HEK293 (cell line): ENCODE measurements at regions not wholly inside any gene's neighbourhood (a gene's known extent, or its start where the extent isn't known, plus 50 kb on each side); places are given as distances from the start of the nearest gene placed in this dataset.
A peak's percentile ranks its signal among the peaks of the same experiment; 100 is the strongest.

Experiments used
- CTCF ChIA-PET: fragments of 350-600 bp; formaldehyde crosslinking; extraction: SDS; loops from one replicate; lab custom pipeline; 2021; ENCODE audit warnings: antibody characterized with exemption; lab: Yijun Ruan, JAX
- POLR2A ChIA-PET: fragments of 300-600 bp; formaldehyde crosslinking; extraction: SDS; loops from one replicate; lab custom pipeline; 2020; ENCODE audit warnings: antibody characterized with exemption, inconsistent platforms; lab: Yijun Ruan, JAX
- H3K27ac ChIP-seq: fragments of 200-500 bp; sonication (Bioruptor generic); 2 replicates; pipeline ENCODE4 v1.5.1; 2014; ENCODE audit warnings: low read depth, low read length, control low read depth, inconsistent platforms; ENCODE audit errors: extremely low read depth
- H3K36me3 ChIP-seq, 2 experiments: fragments of 200-500 bp in 1 of 2; sonication (Bioruptor generic) in 1 of 2; 1 replicate in 1 of 2; 2 replicates in 1 of 2; pipeline ENCODE4 v1.5.1; 2014 to 2017; ENCODE audit warnings: inconsistent platforms in 2 of 2, low read length in 2 of 2; ENCODE audit not compliant: control insufficient read depth in 2 of 2, insufficient read depth in 1 of 2
- H3K4me1 ChIP-seq: fragments of 200-500 bp; sonication (Bioruptor generic); 2 replicates; pipeline ENCODE4 v1.5.1; 2014; ENCODE audit warnings: mild to moderate bottlenecking, low read length, inconsistent platforms; ENCODE audit not compliant: control insufficient read depth, insufficient read depth
- H3K4me3 ChIP-seq: 2 replicates; pipeline ENCODE4 v1.5.1; 2011; ENCODE audit warnings: low read depth, mild to moderate bottlenecking, control low read depth, low read length, moderate library complexity
- H3K9me3 ChIP-seq: fragments of 200-500 bp; sonication (Bioruptor generic); 2 replicates; pipeline ENCODE4 v1.5.1; 2014; ENCODE audit warnings: low read depth, low read length, inconsistent platforms; ENCODE audit not compliant: control insufficient read depth, insufficient read depth
- GLIS1 ChIP-seq: fragments of 450-650 bp; formaldehyde crosslinking; IDR thresholded peaks from 2 replicates; pipeline ENCODE4 v1.5.1; 2016; ENCODE audit warnings: missing biosample characterization, missing genetic modification characterization
- IKZF3 ChIP-seq: fragments of 450-650 bp; IDR thresholded peaks from 2 replicates; pipeline ENCODE4 v1.5.0; 2018; ENCODE audit warnings: missing biosample characterization, mild to moderate bottlenecking, missing genetic modification characterization, moderate library complexity
- KLF16 ChIP-seq: fragments of 450-650 bp; formaldehyde crosslinking; IDR thresholded peaks from 2 replicates; pipeline ENCODE4 v1.5.1; 2017; ENCODE audit warnings: missing biosample characterization, missing genetic modification characterization
- KLF9 ChIP-seq: fragments of 450-650 bp; formaldehyde crosslinking; IDR thresholded peaks from 2 replicates; pipeline ENCODE4 v1.5.1; 2016; ENCODE audit warnings: missing biosample characterization, missing genetic modification characterization, low read depth
- SP3 ChIP-seq: fragments of 450-650 bp; formaldehyde crosslinking; IDR thresholded peaks from 2 replicates; pipeline ENCODE4 v1.5.1; 2016; ENCODE audit warnings: missing biosample characterization, missing genetic modification characterization
- TSHZ1 ChIP-seq: fragments of 450-650 bp; formaldehyde crosslinking; IDR thresholded peaks from 2 replicates; pipeline ENCODE4 v1.5.1; 2016; ENCODE audit warnings: missing biosample characterization, missing genetic modification characterization, borderline replicate concordance
- ZBTB17 ChIP-seq: fragments of 450-650 bp; formaldehyde crosslinking; IDR thresholded peaks from 2 replicates; pipeline ENCODE4 v1.5.1; 2016; ENCODE audit warnings: missing biosample characterization, missing genetic modification characterization
- ZBTB21 ChIP-seq: fragments of 450-650 bp; formaldehyde crosslinking; IDR thresholded peaks from 2 replicates; pipeline ENCODE4 v1.5.1; 2017; ENCODE audit warnings: missing biosample characterization, missing genetic modification characterization
- ZBTB48 ChIP-seq: fragments of 450-650 bp; formaldehyde crosslinking; IDR thresholded peaks from 2 replicates; pipeline ENCODE4 v1.5.1; 2016; ENCODE audit warnings: missing biosample characterization, missing genetic modification characterization
- ZEB2 ChIP-seq: fragments of 450-650 bp; formaldehyde crosslinking; IDR thresholded peaks from 2 replicates; pipeline ENCODE4 v1.5.1; 2016; ENCODE audit warnings: missing biosample characterization, missing genetic modification characterization
- ZIC2 ChIP-seq: fragments of 450-650 bp; formaldehyde crosslinking; IDR thresholded peaks from 2 replicates; pipeline ENCODE4 v1.5.1; 2016; ENCODE audit warnings: missing biosample characterization, missing genetic modification characterization
- ZNF302 ChIP-seq: fragments of 450-650 bp; formaldehyde crosslinking; IDR thresholded peaks from 2 replicates; pipeline ENCODE4 v1.5.1; 2016; ENCODE audit warnings: missing biosample characterization, missing genetic modification characterization, low read depth
- ZNF354C ChIP-seq: fragments of 450-650 bp; formaldehyde crosslinking; IDR thresholded peaks from 2 replicates; pipeline ENCODE4 v1.5.1; 2016; ENCODE audit warnings: missing biosample characterization, missing genetic modification characterization, low read depth, borderline replicate concordance
- ZNF416 ChIP-seq: fragments of 450-650 bp; formaldehyde crosslinking; IDR thresholded peaks from 2 replicates; pipeline ENCODE4 v1.5.1; 2016; ENCODE audit warnings: missing biosample characterization, missing genetic modification characterization
- ZNF654 ChIP-seq: fragments of 450-650 bp; formaldehyde crosslinking; IDR thresholded peaks from 2 replicates; pipeline ENCODE4 v1.5.1; 2016; ENCODE audit warnings: low read depth, missing biosample characterization, missing genetic modification characterization
- ZNF660 ChIP-seq: fragments of 450-650 bp; IDR thresholded peaks from 2 replicates; pipeline ENCODE4 v1.5.1; 2018; ENCODE audit warnings: missing biosample characterization, mild to moderate bottlenecking, missing genetic modification characterization
- ZNF837 ChIP-seq: fragments of 450-650 bp; formaldehyde crosslinking; IDR thresholded peaks from 2 replicates; pipeline ENCODE4 v1.5.1; 2016; ENCODE audit warnings: missing biosample characterization, missing genetic modification characterization
- ZSCAN30 ChIP-seq: fragments of 450-650 bp; IDR thresholded peaks from 2 replicates; pipeline ENCODE4 v1.5.1; 2018; ENCODE audit warnings: missing biosample characterization, mild to moderate bottlenecking, missing genetic modification characterization, moderate library complexity
- TF ChIP-seq, protein P1 (sequence below): fragments of 450-650 bp; formaldehyde crosslinking; conservative IDR thresholded peaks from 2 replicates; pipeline ENCODE4 v1.5.1; 2016; ENCODE audit warnings: low read depth, missing biosample characterization, missing genetic modification characterization
- TF ChIP-seq, protein P2 (sequence below): fragments of 450-650 bp; formaldehyde crosslinking; IDR thresholded peaks from 2 replicates; pipeline ENCODE4 v1.5.1; 2016; ENCODE audit warnings: missing biosample characterization, missing genetic modification characterization
- TF ChIP-seq, protein P3 (sequence below): fragments of 450-650 bp; IDR thresholded peaks from 2 replicates; pipeline ENCODE4 v1.5.1; 2018; ENCODE audit warnings: missing biosample characterization, mild to moderate bottlenecking, missing genetic modification characterization

DNA sequence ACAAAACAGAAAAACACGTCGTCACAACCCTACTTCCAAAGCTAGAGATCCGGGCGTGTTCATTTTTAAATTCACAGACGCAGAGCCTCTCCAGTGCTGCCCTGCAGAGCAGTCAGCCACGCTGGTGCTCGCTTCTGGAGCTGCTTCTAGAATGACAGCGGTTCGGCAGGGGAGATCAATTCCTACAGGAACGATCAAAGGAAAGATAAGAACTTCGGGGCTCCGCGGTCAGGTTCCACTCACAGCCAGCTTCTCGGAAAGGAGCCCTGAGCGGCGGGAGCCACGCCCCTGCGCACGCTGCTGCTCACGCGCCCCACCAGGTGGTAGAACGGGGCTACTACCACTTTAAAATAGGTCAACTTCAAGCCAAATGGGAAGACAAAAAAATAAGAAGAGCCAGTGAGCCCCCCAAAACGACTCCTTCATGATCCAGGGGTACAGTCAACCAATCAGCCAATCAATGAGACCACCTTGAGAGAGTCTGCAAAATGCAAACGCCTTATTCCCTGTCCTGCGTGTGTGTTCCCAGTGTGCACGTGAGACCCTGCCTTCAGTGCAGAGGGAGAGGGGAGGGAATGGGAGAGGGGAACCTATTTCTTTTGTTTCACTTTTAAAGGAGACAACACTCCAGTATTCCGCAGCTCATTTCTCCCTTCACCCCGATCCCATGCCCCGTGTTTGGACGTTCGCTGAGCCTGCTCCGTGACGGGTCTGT, 209.7 kb downstream of the RBFOX3 start:
- peak overlapping the region; percentile 6; the same call in 1 of the 2 replicates for H3K4me3 ChIP-seq
- H3K9me3 ChIP-seq = no peaks in the 10 kb centered on the region
- POLR2A ChIA-PET = interaction anchor here (1.0 kb wide), 1 partner anchor 327 kb away, joined by 3 read pairs; the partner anchor contains the start of gene ENGASE
- CTCF ChIA-PET = interaction anchor here (0.6 to 5.5 kb wide), 45 partner anchors 10 to 1515 kb away, joined by 3 to 106 read pairs (median 4); no protein-coding TSS in a partner anchor
- H3K36me3 ChIP-seq = no peaks in the 10 kb centered on the region
- no peaks in the 10 kb centered on the region for H3K4me1 ChIP-seq
- no peak overlapping the region for H3K27ac ChIP-seq
- 0 out of 2 replicates have a peak, but pooled peaks have one; percentile 29 for TF ChIP-seq ZEB2 (tag by site-specific recombination)
- no peak for TF ChIP-seq KLF16 (tag by site-specific recombination)
- no peak for TF ChIP-seq ZBTB21 (tag by site-specific recombination)
- TF ChIP-seq, protein P1, sequence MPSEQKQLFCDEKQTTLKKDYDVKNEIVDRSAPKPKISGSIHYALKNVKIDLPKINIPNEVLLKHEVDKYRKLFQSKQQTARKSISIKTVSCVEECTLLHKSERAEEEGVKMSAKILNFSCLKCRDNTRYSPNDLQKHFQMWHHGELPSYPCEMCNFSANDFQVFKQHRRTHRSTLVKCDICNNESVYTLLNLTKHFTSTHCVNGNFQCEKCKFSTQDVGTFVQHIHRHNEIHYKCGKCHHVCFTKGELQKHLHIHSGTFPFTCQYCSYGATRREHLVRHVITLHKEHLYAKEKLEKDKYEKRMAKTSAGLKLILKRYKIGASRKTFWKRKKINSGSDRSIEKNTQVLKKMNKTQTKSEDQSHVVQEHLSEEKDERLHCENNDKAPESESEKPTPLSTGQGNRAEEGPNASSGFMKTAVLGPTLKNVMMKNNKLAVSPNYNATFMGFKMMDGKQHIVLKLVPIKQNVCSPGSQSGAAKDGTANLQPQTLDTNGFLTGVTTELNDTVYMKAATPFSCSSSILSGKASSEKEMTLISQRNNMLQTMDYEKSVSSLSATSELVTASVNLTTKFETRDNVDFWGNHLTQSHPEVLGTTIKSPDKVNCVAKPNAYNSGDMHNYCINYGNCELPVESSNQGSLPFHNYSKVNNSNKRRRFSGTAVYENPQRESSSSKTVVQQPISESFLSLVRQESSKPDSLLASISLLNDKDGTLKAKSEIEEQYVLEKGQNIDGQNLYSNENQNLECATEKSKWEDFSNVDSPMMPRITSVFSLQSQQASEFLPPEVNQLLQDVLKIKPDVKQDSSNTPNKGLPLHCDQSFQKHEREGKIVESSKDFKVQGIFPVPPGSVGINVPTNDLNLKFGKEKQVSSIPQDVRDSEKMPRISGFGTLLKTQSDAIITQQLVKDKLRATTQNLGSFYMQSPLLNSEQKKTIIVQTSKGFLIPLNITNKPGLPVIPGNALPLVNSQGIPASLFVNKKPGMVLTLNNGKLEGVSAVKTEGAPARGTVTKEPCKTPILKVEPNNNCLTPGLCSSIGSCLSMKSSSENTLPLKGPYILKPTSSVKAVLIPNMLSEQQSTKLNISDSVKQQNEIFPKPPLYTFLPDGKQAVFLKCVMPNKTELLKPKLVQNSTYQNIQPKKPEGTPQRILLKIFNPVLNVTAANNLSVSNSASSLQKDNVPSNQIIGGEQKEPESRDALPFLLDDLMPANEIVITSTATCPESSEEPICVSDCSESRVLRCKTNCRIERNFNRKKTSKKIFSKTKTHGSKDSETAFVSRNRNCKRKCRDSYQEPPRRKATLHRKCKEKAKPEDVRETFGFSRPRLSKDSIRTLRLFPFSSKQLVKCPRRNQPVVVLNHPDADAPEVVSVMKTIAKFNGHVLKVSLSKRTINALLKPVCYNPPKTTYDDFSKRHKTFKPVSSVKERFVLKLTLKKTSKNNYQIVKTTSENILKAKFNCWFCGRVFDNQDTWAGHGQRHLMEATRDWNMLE = no peak
- peak; percentile 88 for TF ChIP-seq ZBTB17 (tag by site-specific recombination)
- TF ChIP-seq GLIS1 (tag by site-specific recombination) = peak; percentile 58; the same call in 1 of the 2 replicates
- TF ChIP-seq KLF9 (tag by site-specific recombination) = peak; percentile 90
- peak; percentile 46 for TF ChIP-seq ZNF654
- TF ChIP-seq ZNF354C (tag by site-specific recombination) = no peak
- peak; percentile 84 for TF ChIP-seq ZIC2 (tag by site-specific recombination)
- TF ChIP-seq ZNF660 (tag by site-specific recombination) = 0 out of 2 replicates have a peak, but pooled peaks have one; percentile 71
- no peak for TF ChIP-seq ZSCAN30
- peak; percentile 39; the same call in 1 of the 2 replicates for TF ChIP-seq IKZF3 (tag by site-specific recombination)
- peak; percentile 65; the same call in 1 of the 2 replicates for TF ChIP-seq ZBTB48 (tag by site-specific recombination)
- TF ChIP-seq SP3 (tag by site-specific recombination) = peak; percentile 30; the same call in 1 of the 2 replicates
- no peak for TF ChIP-seq ZNF302 (tag by site-specific recombination)
- TF ChIP-seq, protein P2, sequence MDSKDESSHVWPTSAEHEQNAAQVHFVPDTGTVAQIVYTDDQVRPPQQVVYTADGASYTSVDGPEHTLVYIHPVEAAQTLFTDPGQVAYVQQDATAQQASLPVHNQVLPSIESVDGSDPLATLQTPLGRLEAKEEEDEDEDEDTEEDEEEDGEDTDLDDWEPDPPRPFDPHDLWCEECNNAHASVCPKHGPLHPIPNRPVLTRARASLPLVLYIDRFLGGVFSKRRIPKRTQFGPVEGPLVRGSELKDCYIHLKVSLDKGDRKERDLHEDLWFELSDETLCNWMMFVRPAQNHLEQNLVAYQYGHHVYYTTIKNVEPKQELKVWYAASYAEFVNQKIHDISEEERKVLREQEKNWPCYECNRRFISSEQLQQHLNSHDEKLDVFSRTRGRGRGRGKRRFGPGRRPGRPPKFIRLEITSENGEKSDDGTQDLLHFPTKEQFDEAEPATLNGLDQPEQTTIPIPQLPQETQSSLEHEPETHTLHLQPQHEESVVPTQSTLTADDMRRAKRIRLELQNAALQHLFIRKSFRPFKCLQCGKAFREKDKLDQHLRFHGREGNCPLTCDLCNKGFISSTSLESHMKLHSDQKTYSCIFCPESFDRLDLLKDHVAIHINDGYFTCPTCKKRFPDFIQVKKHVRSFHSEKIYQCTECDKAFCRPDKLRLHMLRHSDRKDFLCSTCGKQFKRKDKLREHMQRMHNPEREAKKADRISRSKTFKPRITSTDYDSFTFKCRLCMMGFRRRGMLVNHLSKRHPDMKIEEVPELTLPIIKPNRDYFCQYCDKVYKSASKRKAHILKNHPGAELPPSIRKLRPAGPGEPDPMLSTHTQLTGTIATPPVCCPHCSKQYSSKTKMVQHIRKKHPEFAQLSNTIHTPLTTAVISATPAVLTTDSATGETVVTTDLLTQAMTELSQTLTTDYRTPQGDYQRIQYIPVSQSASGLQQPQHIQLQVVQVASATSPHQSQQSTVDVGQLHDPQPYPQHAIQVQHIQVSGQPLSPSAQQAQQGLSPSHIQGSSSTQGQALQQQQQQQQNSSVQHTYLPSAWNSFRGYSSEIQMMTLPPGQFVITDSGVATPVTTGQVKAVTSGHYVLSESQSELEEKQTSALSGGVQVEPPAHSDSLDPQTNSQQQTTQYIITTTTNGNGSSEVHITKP = peak; percentile 32; the same call in 1 of the 2 replicates
- no peak for TF ChIP-seq TSHZ1
- TF ChIP-seq ZNF837 (tag by site-specific recombination) = no peak
- no peak for TF ChIP-seq ZNF416
- TF ChIP-seq, protein P3, sequence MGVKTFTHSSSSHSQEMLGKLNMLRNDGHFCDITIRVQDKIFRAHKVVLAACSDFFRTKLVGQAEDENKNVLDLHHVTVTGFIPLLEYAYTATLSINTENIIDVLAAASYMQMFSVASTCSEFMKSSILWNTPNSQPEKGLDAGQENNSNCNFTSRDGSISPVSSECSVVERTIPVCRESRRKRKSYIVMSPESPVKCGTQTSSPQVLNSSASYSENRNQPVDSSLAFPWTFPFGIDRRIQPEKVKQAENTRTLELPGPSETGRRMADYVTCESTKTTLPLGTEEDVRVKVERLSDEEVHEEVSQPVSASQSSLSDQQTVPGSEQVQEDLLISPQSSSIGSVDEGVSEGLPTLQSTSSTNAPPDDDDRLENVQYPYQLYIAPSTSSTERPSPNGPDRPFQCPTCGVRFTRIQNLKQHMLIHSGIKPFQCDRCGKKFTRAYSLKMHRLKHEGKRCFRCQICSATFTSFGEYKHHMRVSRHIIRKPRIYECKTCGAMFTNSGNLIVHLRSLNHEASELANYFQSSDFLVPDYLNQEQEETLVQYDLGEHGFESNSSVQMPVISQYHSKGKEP (tag by site-specific recombination) = no peak
